GM18511 (cell line): ENCODE measurements at regions not wholly inside any gene's neighbourhood (a gene's known extent, or its start where the extent isn't known, plus 50 kb on each side); places are given as distances from the start of the nearest gene placed in this dataset.

Experiments
- ATAC-seq: cut with Tn5 transposase; IDR thresholded peaks from one replicate; pipeline ENCODE4 v1.9.1; 2021; ENCODE audit warnings: mild to moderate bottlenecking, moderate library complexity; ENCODE audit not compliant: unreplicated experiment

DNA sequence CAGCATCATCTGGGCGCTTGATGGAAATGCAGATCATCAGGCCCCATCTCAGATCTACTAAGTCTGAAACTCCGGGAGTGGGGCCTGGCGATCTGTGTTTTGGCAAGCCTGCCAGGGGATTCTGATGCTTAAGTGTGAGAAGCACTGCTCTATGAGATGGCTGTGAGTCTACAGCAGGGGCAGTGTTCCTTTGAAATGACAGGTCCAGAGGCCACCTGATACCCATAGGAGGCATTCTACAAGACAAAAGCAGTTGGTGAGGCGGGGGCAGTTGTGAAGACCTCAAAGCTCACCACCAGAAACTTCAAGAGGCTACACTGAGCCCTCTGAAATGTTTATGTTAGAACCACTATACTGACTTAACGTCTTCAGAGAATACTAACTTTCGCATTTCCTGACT is 86.9 kb upstream of the SPATA31D4 start:
- ATAC-seq = no peak

DNA sequence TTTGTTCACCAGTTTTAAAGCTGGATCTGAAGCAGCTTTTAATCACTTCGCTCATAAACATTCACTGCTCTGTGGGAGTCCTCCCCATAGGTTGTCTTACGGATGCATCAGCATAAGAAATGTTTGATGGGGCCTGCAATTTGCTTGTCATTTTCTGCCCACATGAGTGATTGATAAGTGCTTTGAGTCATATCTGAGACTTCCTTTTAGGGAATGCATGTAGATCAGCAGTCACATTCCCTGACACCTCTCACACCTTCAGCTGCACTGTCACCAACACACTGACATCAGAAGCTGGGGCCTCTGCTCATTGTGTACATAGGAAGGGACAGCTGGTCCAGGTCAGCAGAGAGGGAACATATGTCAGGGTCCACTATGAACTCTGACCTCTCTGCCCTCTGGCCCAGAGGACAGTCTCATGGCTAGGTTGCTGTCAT is 84.1 kb upstream of the SPATA31D4 start:
- no peak for ATAC-seq

DNA sequence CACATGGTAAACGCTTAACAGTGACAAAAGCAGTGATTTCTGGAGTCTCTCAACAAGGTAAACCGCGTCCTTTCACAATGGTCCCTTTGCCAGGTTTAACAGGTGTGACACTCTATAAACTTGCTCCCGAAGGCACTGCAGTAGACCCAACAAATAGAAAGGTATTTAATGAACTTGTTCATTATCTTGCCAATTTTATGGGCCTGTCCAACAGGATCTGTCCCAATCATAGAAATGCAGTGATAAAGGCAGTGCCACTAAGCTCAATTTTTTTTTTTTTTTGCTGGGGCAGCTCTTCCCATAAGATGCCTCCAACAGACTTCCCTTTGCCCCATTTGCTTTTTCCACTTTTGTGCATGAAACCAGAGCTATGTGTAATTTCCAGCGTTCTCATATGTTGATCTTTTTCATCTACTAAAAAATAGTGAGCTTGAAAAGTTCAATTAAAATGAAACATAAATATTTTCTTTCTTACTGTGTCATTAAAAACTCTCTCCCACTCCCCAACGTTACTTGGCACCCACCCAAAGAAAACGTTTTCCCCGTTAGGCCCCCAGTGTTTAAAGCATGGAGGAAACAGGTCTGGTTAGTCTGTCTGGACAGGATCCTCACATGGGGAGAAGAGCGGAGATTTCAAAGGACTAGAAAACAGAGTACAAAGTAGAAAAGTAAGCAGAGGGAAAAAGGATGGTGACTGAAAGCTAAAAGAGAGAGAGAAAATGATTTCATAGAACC is 80.9 kb upstream of the SPATA31D4 start:
- ATAC-seq = no peak

DNA sequence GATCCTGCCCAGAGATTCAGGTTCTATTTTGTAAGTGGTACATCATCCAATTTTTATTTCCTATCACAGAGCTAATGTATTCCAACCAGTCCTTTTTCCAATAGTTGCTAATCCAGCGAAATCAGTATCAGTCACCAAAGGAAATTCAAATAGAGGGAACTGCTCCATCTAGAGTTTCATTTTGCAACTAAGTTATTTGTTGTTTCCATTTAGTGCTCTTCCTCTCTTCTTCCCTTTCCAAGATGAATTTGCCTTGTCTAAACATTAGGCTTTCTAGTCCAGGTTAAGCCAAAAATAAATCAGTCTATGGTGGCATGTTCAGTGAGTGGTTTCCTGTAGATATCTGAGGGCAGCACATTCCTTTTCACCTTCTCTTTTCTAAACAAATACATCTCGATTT is 79.8 kb upstream of the SPATA31D4 start:
- ATAC-seq = no peak

DNA sequence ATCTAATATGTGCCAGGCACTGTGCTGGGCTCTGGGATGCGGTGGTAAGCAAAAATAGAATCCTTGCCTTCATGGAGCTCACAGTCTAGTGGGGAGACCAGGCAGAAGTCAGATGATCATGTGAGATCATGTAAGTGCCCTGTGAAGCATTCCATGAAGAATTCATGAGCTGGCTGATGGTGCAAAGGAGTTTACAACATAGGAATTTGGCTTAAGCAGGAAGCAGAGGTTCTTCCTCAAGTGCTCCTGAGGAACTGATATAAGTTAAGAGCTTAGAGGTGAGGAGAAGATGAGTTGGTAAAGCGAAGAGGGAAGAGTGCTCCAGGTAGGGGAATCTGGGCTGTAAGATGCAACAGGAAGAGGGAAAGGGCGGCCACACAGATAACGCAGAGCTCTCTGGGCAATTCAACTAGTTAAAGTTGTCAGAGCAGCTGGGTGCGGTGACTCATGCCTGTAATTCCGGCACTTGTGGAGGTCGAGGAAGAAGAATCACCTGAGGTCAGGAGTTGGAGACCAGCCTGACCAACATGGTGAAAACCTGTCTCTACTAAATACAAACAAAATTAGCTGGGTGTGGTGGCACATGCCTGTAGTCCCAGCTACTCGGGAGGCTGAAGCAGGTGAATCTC is 78.5 kb upstream of the SPATA31D4 start:
- ATAC-seq = no peak

DNA sequence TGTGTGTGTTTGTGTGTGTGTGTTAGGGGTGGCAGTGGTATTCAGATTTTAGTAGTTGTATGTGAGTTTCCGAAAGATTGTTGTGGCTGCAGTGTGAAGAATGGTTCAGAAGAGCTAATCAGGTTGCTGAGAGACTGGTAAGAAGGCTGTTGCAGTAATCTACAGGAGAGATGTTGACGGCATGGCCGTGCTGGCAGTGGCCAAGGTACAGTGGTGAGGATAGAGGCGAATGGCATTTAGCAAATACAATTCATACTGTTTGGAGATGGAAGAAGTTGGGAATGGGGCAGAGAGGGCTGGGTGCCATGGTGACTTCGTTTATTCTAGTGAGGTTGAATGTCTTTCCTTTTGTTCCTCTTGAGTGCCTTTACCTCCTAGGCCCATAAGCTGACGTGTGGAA is 77.5 kb upstream of the SPATA31D4 start:
- ATAC-seq = no peak

DNA sequence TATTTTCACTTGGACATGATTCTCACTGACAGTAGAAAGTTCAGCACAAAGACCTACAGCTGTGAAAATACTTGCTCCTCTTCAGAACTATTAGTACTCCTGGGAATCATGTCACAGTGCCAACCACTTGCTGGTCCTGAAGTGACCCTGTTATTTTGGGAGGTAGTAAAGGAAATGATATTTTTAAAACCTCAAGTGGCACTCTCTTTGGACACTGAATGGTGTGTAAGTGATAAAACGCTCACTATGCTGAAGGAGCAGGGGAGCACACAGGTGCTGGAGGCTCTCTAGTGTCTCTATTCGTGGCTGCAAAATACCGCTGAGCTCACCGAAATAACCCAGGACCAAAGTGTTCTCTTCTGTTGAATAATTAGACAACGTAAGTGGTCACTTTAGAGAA is 76.9 kb upstream of the SPATA31D4 start:
- ATAC-seq = no peak

DNA sequence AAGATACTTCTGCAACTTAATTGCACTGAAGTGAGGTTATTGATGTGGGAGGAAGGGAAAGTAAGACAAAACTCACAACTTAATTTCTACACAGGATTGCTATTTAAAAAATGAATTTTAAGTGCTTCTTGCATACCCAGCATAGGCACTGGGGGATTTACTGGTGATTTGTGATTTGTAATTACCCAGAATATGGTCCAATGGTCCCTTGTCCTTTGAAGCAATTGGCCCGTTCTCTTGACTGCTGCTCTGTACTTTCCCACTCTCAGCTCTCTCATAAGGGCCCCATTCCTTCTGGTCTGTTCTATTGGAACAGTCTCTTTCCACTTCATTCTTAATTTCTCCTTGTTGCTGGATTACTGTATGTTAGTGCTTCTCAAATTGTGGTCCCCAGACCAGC is 75.4 kb upstream of the SPATA31D4 start:
- no peak for ATAC-seq

DNA sequence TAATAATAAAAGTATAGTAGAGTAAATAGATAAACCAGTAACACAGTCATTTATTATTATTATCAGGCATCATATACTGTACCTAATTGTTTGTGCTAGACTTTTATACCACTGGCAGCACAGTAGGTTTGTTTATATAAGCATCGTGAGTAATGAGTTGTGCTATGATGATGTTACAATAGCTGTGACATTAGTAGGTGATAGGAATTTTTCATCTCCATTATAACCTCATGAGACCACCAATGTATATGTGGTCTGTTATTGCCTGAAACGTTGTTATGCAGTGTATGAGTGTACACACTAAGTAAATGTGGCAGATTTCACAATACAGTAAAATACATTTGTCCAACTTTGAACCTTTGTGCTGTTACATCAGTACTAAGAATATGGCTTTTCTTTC is 72.7 kb upstream of the SPATA31D4 start:
- no peak for ATAC-seq

DNA sequence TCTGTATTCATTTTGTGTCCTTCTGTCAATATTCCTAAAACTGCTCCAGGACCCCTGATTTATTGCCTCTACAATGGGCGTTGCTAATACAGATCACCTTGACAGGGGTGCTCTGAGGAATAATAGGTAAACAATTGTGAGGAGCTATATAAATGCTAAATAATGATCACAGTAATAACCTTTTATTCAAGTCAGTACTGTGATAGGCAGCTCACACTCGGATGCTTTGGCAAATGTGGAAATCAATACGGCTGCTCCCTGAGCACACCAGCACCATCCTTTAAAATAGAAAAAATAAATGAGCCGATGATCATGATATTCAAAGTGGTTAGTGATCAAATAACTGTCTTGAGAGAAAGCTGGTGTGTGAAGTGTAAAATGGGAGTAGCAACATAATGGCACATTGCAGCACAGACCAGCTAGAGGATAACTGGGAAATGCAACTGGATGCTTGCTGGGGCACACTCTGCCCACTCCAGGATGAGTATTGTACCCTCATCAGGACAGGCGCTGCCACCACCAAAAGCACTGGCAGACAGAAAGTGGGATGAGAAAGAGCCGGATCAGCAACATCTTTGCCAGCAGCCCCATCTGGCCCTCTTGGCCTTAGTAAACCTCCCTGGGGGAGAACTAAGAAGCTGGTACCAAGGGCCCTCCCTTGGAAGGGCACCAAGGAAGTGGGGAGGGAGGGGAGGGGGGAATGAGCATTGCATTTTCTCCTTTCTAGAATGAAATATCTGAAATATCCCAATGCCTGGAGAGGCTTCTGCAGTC is 69.4 kb upstream of the SPATA31D4 start:
- no peak for ATAC-seq

DNA sequence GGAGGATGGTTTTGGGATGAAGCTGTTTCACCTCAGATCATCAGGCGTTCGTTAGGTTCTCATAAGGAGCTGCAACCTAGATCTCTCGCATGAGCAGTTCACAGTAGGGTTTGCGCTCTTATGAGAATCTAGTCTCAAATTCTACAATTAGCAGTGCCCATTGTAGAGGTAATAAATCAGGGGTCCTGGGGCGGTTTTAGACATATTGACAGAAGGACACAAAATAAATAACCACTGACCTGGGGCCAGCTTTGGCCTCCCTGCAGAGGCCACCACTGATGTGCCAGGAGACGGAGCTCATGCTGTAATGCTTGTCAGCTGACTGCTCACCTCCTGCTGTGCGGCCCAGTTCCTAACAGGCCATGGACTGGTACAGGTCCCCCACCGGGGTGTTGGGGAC is 67.6 kb upstream of the SPATA31D4 start:
- ATAC-seq = no peak

DNA sequence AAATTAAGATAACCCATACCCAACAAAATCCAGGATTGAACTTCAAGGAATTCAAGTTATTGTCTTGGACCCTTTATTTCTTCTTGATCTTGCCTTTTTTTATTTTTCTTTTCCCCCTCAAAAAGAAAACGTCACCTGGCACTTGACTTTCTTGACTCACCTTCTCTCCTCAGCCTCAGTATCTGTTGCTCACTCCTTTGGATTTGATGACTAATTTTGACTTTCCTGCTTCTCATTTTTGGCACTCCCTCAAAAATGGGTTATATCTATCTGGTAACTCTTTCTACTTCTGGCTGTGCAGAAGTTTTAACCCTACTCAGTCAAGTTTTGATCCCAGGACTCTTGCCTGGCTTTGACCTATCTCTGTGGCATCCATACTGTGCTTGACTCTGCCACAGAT is 66.6 kb upstream of the SPATA31D4 start:
- ATAC-seq = no peak

DNA sequence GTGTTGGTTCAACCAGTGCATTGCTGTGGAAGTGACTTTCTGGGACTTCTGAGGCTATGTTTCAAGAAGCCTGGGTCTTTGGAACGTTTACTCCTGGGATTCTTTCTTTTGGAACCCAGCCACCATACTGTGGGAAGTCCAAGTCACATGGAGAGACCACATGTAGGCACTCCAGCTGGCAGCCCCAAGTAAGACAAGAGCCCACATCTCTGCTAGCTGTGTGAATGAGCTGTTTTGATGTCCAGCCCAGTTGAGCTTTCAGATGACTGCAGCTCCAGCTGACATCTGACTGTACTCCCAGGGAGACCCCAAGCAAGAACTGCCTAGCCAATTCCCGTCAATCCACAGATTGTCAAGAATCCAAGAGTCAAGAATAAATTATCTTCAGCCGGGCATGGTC is 60.1 kb upstream of the SPATA31D4 start:
- ATAC-seq = no peak

DNA sequence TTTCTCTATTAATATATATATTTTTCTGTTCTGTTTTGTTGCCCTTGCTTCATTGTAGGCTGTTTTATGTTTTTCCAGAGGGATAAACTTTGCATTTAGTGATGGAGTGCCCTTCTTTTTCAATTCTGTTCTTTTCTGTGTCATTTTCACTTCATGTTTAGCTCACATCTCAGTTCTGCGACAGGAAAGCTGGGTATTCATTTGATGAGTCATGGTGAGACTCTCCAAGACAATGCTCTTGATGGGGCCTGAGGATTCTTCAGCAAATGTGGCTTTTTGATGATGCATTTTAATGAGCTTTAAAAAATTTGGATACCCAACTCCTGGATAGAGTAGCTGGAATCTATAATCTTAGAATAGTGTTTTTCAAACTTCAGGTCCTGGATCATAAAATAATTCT is 56.5 kb upstream of the SPATA31D4 start:
- ATAC-seq = no peak

DNA sequence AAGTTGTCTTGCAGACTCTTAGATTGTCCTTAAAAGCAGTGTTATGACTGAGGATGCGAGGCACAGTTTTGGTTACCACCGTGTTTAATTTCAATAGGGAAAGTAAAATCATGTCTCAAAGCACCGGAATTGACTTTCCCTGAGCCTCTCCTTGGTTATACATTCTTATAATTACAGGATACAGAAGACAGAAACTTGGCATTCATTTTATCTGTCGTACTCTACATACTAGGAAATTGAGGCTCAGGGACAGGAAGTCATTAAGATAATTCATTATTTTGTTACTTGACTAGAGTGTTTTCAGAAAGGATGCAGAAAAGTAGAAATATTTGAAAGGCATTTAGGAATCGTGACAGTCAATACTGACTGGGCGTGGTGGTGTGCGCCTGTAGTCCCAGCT is 54.0 kb upstream of the SPATA31D4 start:
- ATAC-seq = no peak

DNA sequence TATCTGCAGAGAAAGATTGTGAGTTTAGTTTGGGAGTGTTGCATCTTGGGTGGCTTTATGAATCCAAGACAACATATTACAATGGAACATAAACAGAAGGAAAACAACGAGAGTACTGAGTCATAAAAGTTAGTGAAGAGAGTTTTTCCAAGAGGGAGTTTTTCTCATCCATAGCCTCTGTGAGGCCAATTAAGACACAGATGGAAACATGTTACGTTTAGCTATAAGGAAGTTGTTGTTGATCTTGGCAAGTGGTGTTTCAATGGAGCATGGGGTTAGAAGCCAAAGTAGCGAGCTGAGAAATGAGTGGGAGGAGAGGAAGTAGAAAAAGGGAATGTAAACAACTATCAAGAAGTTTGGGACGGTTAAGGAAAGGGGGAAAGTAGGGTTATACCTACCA is 53.3 kb upstream of the SPATA31D4 start:
- no peak for ATAC-seq

DNA sequence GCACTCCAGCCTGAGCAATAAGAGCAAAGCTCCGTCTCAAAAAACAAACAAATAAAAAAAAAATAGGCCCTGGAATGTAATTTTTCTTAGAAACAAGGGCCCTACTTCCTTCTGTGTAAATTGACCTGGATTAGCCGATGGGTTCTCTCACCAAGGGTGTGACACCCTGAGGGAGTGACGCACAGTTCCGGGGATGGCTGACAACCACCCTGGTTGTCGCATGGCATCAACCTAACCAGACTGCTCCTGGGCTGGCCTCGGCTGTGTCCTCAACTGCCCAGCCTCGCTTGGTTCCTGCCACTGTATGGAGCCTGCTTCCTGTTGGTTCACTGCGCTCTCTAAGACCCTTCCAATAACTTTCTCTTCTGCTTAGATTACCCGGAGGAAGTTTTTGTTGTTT is 51.2 kb upstream of the SPATA31D4 start:
- no peak for ATAC-seq
